GM06990 (cell line): ENCODE measurements at regions not wholly inside any gene's neighbourhood (a gene's known extent, or its start where the extent isn't known, plus 50 kb on each side); places are given as distances from the start of the nearest gene placed in this dataset.

Experiments
- DNase-seq: peaks from one replicate; pipeline ENCODE4 v3.0.0-alpha.2; 2011; ENCODE audit not compliant: insufficient read length; ENCODE audit errors: extremely low read depth
- H3K27me3 ChIP-seq: replicated peaks from 2 replicates; pipeline ENCODE4 v1.6.0; 2011; ENCODE audit warnings: low read length; ENCODE audit not compliant: control insufficient read depth, insufficient read depth
- H3K36me3 ChIP-seq: 2 replicates; pipeline ENCODE4 v1.5.1; 2011; ENCODE audit warnings: low read length; ENCODE audit not compliant: control insufficient read depth, insufficient read depth
- H3K4me3 ChIP-seq: replicated peaks from 2 replicates; pipeline ENCODE4 v1.5.1; 2011; ENCODE audit warnings: low read depth, mild to moderate bottlenecking, control low read depth, low read length
- TF ChIP-seq, protein P1 (sequence below): IDR thresholded peaks from 2 replicates; pipeline ENCODE4 v1.5.1; 2011; ENCODE audit warnings: low read length, control low read depth, mild to moderate bottlenecking, inconsistent platforms; ENCODE audit not compliant: insufficient read depth, poor library complexity, severe bottlenecking

GRCh38 chr3:101962055-101962454, 112.7 kb downstream of the NFKBIZ start:
- DNase-seq = no peak
- Histone ChIP-seq H3K4me3 (no peak overlapping the region), H3K27me3 (no peaks in the 10 kb centered on the region), H3K36me3 (no peaks in the 10 kb centered on the region)
- TF ChIP-seq, protein P1, sequence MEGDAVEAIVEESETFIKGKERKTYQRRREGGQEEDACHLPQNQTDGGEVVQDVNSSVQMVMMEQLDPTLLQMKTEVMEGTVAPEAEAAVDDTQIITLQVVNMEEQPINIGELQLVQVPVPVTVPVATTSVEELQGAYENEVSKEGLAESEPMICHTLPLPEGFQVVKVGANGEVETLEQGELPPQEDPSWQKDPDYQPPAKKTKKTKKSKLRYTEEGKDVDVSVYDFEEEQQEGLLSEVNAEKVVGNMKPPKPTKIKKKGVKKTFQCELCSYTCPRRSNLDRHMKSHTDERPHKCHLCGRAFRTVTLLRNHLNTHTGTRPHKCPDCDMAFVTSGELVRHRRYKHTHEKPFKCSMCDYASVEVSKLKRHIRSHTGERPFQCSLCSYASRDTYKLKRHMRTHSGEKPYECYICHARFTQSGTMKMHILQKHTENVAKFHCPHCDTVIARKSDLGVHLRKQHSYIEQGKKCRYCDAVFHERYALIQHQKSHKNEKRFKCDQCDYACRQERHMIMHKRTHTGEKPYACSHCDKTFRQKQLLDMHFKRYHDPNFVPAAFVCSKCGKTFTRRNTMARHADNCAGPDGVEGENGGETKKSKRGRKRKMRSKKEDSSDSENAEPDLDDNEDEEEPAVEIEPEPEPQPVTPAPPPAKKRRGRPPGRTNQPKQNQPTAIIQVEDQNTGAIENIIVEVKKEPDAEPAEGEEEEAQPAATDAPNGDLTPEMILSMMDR = no peak

DNA sequence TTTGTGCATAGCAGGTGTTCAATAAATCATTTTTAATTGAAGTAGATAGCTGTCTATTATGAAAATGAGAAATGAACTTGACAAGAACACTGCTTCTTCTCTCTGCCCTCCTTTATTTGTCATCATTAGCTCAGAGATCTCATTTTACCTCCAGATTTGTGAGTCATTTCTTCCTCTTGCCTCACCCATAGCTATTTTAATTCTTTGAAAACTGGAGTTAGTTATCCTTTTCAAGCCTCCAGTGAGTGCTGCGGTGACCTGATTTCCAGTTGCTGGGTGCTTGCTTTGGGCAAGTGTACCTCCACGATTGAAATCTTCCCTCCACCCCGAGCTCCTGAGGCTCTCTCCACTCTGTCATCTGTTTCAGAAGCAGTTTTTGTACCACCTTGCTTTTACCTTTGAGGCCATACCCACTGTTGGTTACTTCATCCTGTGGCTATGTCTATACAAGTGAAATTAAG, 114.6 kb downstream of the NFKBIZ start:
- Histone ChIP-seq H3K4me3 (no peak overlapping the region), H3K27me3 (no peaks in the 10 kb centered on the region), H3K36me3 (no peaks in the 10 kb centered on the region)
- TF ChIP-seq, protein P1 = no peak
- DNase-seq = peak; percentile 20

DNA sequence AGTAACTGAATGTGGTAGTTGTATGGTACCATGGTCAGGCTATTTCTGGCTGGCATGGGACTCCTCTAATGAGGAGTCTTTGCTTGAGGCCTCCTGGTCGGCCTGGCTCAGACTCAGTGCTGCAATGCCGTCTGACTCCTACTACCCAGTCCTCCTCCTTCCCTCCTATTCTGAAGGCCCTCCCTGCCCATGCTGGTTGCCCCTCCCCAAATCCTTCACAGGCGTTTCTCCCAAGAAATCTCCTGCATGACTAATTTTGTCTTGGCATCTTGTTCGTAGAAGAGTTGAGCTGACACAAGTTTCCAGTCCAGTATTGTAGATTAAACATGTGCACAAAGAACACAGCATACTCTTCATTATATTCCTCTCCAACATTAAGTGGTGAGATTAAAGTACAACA, 115.5 kb downstream of the NFKBIZ start:
- no peaks in the 10 kb centered on the region for H3K27me3 ChIP-seq
- H3K4me3 ChIP-seq = no peak overlapping the region
- TF ChIP-seq, protein P1 = no peak
- no peaks in the 10 kb centered on the region for H3K36me3 ChIP-seq
- no peak for DNase-seq

DNA sequence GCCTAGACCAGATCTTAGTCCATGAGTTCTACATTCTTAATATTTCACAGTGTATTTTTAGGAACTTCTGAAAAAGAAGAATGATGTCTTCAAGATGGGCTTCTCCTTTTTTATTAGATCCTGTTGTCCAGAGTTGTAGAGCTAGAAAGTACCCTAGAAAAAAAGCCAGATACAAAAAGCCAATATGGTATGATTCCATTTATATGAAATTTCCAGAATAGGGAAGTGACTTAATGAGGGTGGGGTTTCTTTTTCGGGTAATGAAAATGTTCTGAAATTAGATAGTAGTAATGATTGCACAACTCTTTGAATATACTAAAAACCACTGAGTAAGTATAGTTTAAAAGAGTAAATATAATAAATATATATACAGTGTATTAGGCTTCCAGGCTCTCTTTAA, 116.9 kb downstream of the NFKBIZ start:
- Histone ChIP-seq H3K36me3 (no peaks in the 10 kb centered on the region), H3K27me3 (no peaks in the 10 kb centered on the region; the same call in 1 of the 2 replicates), H3K4me3 (no peak overlapping the region)
- DNase-seq = no peak
- TF ChIP-seq, protein P1 = no peak

- Histone ChIP-seq H3K36me3 (no peaks in the 10 kb centered on the region), H3K4me3 (no peak overlapping the region), H3K27me3 (no peaks in the 10 kb centered on the region; the same call in 1 of the 2 replicates)
- TF ChIP-seq, protein P1 = no peak
- DNase-seq = no peak
Measured at GRCh38 chr3:101970212-101970611, 120.9 kb downstream of the NFKBIZ start.

DNA sequence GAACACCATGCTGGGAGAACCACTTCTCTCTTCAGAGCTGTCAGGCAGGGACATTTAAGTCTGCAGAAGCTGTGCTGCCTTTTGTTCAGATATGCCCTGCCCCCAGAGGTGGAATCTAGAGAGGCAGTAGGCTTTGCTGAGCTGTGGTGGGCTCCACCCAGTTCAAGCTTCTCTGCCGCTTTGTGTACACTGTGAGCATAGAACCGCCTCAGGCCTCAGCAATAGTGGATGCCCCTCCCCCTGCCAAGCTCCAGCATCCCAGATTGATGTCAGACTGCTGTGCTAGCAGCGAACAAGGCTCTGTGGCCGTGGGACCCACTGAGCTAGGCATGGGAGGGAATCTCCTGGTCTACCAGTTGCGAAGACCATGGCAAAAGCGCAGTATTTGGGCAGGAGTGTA, 121.6 kb downstream of the NFKBIZ start:
- no peak for DNase-seq
- Histone ChIP-seq H3K27me3 (no peaks in the 10 kb centered on the region; the same call in 1 of the 2 replicates), H3K36me3 (no peaks in the 10 kb centered on the region), H3K4me3 (no peak overlapping the region)
- TF ChIP-seq, protein P1 = no peak
